Activated naive CD4-positive, alpha-beta T cell treated with anti-CD3 and anti-CD28 coated beads, Interleukin-2, amount 50 U/mL, for 16 hours (primary cell): ENCODE measurements at regions not wholly inside any gene's neighbourhood (a gene's known extent, or its start where the extent isn't known, plus 50 kb on each side); places are given as distances from the start of the nearest gene placed in this dataset.
"Not testable (repeated sequence)": the region's sequence is repeated elsewhere in the genome, so short reads cannot be mapped to it uniquely, and the experiment has no call there.

Experiments used
- DNase-seq: peaks from one replicate; pipeline ENCODE4 v3.0.0-alpha.2; 2020

DNA sequence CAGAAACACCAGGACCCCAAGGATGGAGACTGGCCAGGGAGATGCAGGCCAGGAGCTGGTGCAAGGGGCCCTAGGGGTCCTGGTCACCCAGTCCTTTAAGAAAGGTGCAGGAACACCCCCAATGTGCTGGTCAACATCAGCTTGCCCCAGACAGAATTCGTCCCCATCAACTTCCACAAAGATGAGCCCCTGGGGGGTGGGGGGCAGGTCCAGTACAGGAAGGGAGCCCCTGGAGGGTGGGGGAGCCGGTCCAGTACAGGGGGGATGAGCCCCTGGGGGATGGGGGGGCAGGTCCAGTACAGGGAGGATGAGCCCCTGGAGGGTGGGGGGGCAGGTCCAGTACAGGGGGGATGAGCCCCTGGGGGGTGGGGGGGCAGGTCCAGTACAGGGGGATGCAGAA lies 160.7 kb upstream of the SALL3 start:
- DNase-seq = no peak

DNA sequence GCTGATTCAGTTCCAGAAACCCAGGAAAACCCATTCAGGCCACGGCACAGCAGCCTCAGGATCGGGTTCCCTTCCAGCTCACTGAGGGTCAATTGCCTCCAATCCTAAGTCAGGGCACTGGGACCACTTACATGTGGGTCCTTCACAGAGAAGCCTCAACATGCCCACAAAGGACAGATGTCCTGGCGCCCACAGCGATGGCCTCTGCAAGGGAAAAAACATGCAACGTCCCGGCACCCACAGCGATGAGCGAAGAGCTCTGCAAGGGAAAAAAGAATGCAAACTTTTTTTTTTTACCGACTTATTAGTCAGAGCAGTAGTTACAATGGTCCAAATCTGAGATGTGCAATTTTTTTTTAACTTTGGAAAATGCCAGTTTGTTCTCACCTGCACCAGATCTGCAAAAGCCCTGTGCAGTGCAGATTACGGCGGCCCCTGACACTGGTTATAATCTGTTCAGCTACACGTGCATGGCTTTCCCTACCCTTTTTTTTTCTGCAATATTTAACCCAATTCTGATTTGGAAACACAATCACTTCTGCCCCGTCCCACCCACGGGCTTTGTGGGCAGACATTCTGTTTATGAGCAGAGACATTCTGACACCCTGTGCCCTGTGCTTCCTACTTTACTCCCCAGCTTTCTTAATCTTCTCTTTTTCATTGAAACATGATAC lies 159.3 kb upstream of the SALL3 start:
- no peak for DNase-seq

DNA sequence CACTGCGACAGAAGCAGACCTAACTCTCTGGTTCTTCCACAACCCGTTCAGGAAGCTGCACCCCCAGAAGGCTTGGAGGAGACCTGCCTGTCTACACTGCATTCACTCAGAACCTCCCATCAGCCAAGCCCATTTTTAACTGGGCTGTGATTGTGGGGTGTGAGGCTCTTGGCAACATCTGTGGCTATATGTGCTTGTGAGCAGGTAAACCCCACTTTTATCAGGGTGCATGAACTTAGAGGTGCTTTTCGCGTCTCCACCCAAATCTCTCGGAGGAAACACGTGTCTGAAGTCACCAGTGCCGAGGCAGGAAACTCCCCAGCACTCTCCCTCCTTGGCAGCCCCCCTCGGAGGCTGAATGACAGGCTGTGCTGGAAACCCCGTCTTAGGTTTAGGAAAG lies 158.2 kb upstream of the SALL3 start:
- no peak for DNase-seq

DNA sequence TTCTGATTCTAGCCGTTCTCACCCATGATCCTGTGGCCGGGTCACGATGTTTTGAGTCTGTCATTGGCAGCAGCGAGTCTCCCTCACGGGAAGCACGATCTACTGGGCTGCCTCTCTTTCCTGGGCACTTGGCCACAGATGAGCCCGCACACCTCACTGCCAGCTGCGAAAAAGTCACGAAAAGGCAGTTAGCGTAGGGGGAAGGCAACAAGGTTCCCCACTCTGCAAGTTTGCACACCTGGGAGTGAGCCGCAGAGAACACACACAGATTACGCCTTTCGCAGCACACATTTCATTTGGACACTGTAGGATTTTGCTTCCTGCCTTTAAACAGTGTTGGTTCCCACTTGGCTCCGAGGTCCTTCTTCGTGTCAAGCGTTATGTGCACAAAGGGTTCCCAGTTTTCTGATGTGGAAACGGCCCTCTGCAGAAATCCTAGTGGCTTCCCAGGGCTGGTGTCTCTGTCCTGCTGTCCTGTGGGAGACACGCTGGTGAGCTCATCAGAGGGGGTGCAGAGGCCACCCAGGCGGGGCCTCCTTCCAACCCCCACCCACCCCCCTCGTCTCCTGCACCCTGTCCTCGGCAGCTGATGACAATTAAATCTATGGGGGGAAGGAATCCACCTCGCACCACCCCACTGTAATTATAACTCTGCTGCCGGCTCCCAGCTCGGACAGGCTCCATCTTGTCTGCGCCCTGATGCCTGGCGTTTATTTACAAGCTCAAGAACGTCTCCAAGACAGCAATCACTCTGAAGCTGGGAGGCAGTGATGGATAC lies 157.3 kb upstream of the SALL3 start:
- DNase-seq = no peak

DNA sequence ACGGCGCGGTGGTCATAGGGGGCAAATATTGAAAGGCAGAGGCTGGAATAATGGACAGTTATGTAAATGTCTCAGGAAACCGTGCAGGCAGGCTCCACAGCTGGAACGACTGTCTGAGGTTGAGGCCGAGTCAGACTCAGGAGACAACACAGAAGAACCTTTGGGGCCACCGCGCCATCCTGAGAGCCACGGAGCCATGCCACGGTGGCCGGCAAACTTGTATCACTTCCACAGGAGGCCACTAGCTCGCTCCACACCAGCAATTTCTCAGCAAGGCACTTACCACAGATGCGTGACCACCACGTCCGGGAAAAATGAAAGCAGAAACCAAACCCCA lies 156.7 kb upstream of the SALL3 start:
- DNase-seq = no peak

DNA sequence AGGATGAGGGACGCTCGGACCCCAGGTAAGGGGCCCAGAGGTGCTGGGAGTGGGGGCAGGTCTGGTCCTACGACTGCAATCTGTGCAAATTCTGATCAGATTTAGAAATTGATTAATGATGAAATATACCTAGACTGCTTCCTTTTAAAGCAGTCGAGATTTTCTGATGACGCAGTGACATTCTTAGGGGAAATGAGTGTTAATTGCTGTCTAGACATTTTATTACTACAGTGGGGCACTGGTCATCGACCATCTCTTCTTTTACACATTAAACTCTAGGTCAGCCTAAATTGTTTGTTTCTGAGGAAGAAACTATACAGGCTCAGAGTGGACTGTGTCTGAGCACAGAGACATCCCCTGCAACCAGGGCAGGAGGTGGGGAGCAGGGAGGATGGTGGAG lies 154.4 kb upstream of the SALL3 start:
- no peak for DNase-seq

DNA sequence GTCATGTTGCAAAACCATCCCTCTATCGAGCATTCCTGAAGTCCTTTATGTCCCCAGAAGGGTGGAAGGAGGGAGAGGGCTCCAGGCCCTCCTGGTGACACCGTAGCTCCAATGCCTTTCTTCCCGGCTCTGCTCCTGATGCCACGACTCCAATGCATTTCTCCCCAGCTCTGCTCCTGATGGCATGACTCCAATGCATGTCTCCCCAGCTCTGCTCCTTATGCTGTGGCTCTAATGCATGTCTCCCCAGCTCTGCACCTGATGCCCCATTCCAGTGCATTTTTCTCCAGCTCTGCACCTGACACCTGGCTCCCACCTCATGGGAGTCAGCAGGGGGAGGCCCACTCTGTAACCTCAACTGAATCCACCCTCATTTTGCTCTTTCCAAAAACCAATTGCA lies 153.0 kb upstream of the SALL3 start:
- DNase-seq = no peak

DNA sequence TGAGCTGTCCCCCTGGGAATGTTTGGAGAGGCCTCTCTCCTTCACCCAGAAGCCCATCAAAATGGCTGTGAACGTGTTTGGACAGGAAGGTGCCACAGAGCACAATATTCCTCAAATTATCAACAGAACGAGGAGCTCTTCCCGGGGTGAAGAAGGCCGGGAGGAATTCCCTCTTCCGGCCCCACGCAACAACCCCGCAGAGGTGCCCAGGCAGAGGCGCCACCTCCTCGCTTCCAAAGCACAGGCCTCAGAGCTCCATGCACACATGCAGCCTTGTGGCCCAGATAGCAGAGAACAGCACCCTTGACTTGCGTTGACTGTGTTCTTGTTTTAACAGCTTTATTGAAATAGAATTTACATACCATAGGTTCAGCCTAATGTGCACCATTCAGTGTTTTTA lies 152.5 kb upstream of the SALL3 start:
- no peak for DNase-seq

DNA sequence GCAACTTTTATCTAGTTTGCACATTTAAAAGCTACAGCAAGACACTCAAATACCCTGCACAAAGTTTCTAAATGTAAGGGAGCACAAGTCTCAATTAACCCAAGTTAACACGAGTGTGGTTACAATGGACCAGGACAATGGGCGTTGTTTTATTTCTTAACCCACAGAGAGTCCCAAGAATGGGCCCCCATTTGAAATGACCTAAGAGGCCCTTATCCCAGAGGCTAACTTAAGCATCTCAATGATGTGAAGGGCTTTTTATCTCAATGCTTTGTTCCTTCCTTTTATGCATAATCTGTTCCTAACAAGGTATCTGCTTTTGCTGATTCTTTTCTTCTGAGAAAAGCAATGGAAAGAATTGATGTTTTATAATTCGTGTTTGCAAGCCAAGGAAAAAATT lies 151.5 kb upstream of the SALL3 start:
- no peak for DNase-seq

DNA sequence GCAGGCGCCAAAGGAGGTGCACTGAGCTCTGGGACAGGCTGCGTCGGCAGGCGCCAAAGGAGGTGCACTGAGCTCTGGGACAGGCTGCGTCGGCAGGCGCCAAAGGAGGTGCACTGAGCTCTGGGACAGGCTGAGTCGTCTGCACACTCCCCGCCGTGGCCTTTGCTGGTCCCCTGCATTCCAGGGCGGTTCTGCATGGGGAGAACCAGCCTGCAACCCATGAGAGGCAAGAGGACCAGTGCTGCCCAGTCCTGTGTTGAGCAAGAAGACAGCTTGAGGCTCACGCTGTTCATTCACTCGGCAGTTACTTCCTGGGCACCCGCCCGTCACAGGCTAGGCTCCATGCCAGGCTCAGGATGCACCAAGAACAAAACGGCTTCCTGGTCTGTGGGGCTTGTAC lies 150.6 kb upstream of the SALL3 start:
- DNase-seq = not testable (repeated sequence)

DNA sequence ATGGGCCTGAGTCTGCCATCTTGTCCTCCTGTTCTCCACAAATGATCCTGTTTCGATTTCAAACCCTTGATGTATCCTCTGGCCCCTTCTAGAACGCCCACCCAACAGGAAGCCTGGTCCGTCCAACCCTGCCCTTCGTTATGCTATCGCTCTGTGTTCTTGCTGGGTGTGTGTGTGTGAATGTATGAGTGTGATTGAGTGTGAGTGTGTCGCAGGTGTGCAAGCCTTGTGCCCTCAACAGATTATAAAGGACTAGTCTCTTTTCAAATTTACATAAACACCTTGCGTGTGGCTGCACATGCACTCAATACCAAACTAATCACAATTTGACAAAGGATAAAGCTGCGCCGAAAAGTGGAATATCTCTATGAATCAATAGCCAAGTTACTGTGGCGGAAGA lies 149.5 kb upstream of the SALL3 start:
- DNase-seq = no peak

DNA sequence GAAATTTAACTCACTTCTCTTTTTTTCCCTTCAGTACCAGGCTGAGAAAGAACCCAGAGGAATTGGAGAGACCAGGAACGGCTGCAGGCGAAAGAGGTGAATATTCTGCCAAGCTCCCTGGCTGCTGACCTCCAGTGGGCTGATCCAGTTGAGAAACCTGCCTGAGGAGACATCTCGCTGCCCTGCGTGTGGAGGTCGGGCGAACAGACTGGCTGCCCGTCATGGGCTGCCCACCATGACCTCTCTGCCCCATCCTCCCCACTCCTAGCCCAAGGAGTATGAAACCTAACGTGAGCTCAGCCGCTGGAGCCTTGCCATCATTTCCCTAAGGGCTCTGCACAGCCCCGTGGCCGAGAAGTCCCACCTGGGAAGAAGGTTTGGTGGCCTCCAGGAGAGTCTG lies 148.8 kb upstream of the SALL3 start:
- DNase-seq = no peak

DNA sequence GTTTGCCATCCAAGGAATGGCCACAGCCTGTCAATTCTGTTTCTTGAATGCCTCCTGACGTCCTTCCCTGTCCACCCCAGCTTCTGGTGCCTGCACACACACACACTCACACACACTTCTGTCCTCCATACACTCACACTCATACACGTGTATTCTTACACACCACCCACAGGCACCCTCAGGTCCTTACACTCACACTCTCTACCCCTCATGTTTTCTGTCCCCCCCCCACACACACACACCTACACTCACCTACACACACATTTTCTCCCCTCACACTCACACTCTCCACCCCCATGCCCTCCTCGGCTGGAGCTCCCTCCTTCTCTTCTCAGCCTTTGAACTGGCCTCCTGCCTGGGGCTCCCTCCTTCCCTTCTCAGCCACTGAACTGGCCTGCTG lies 148.0 kb upstream of the SALL3 start:
- DNase-seq = no peak

DNA sequence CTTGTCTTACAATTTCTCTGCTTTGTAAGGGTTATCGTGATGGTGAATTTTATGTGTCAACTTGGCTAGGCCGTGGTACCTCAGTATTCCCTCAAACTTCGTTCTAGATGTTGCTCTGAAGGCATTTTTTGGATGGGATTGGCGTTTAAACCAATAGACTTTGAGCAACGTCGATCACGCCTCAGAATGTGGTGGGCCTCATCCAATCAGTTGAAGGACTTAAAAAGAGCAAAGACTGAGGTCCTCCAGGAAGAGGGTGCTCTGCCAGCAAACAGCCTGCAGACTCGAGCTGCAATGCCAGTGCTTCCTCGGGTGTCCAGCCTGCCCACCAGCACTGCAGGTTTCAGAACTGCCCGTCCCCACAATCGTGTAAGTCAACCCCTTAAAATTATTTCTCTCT lies 145.8 kb upstream of the SALL3 start:
- no peak for DNase-seq

DNA sequence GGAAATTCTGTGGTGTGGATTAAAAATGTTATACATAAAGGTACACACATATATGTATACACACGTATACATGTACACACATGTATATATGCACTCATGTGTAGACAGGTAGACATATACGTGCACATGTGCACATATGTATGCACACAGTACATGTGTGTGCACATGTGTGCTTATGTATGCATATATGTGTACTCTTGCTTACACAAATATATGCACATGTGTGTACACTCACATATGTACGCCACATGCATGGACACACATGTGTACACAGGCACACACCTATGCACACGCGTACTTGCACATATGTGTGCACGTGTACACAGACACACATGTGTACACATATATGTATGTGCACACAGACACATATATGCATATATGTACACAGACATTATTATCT lies 142.8 kb upstream of the SALL3 start:
- DNase-seq = no peak

DNA sequence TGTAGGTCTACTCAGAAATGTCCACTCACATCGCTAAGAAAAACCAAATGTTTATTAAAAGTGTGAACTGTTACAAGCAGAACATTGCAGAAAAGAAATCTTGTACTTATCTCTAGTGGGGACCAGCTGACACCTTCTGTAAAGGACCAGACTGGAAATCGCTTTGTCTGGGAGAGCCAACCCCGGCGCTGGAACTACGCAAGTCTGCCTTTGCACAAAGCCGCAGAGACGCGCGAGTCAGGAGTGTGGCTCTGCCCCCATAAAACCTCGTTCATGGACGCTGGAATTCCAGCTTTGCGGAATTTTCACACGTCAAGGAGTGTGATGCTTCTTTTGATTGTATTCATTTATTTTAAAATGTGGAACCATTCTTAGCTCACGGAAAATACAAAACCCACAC lies 141.9 kb upstream of the SALL3 start:
- no peak for DNase-seq

DNA sequence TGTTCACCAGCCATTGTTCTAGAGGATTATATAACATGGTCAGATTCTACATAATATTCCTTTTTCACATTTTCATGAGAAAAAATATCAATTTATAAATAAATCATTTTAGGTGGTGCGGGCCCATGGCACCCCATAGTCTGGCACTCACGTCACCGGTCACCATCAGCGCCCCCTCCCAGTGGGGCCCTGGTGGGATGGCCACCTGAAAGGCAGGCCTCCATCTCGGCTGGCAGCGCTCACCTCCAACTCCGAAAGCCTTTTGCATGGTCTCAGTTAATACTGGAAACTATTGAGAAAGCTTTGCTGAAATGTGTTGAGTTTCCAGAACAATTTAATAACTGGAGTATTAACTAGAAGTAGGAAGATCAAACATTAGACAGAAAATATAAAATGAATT lies 141.4 kb upstream of the SALL3 start:
- no peak for DNase-seq

DNA sequence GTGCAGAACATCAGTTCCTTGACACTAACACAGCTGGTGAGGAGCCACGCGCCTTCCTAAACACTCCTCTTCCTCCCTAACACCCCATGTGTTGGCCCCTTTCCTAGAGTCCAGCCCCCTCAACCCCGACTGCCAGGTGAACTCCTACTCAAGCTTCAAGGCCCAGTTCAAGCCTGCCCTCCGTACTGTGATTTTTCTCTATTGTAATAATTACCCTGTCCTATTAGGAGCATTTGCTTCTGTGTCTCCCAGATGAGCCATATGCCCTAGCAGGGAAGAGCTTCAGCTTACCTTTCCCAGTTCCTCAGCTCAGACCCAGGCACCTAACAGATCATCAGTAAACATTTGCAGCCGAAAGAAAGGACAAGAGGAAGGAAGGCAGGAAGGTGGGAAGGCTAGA lies 130.6 kb upstream of the SALL3 start:
- no peak for DNase-seq

DNA sequence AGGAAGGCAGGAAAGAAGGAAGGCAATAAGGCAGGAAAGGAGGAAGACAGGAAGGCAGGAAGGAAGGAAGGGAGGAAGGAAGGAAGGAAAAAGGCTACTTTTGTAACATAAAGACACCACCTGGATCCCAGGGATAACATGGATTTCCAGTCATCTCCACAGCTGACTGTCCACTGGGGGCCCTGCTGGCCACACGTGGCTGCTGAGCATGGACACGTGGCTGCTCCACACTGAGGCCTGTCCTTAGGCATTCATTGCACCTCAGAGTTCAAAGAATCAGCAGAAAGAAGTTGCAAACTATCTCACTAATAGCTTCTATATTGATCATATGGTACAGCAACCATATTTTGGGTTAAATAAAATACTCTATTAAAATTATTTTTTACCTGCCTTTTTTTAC lies 130.2 kb upstream of the SALL3 start:
- DNase-seq = no peak

DNA sequence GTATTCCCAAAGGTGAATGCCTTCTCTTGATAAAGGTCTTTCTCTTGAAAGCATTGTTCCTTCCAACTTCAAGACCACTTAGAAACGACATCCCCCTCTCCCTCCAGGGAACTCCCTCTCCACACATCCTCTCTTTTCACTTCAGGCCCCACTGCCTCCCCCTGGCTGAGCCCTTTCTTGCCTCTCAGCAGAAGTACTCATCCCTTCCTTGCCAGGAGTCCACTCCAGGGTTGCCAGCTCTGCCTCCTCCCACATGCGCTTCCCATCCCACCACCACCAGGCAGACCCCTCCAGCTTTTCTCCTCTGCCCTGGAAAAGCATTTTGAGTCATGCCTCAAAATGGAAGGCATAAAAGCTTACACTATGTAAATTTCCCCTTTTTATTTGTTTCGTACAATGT lies 126.3 kb upstream of the SALL3 start:
- DNase-seq = no peak

DNA sequence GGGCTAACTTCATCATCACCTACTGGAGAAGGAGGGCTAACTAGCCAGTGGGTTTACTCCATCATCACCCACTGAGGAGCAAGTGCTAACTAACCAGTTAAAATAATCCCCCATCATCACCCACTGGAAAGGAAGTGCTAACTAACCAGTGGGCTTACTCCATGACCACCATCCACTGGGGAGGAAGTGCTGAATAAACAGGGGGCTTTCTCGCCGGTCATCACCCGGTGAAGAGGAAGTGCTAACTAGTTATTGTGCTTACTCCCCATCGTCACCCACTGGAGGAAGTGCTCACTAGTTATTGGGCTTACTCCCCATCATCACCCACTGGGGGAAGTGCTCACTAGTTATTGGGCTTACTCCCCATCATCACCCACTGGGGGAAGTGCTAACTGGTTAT lies 124.4 kb upstream of the SALL3 start:
- no peak for DNase-seq

DNA sequence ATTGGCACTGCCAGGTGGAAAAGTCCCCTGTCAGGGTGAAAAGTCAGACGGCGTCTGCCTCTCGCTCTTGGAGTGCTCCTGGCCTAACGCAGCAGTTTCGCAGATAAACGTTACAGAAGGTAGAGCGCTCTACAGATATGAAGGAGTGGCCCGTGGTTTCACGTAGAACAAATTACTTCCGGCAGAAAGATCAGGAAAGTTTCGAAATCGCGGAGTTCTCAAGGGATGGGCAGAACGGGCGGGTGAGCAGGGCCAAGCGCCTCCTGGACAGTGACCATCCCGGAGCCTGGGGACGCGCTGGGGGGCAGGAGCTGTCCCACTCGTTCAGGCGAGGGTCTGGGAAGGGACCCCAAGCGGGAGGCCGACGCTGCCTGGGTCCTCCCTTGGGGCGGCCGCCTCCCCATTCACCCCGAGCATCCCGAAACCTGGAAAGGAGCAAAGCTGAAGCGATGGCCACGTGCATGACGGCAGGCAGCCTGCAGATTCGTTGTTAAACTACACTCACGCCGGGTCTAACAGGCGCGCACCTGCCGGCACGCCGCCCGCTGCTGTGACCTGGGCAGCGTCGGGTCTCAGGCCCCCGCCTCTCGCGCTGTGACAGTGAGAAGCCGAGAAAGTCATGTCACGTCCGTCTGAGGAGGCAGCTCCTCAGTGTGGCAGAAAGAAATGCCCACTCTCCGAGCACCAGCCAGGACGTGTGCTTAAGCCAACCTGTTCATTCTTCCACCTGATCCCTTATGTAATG lies 122.9 kb upstream of the SALL3 start:
- no peak for DNase-seq

DNA sequence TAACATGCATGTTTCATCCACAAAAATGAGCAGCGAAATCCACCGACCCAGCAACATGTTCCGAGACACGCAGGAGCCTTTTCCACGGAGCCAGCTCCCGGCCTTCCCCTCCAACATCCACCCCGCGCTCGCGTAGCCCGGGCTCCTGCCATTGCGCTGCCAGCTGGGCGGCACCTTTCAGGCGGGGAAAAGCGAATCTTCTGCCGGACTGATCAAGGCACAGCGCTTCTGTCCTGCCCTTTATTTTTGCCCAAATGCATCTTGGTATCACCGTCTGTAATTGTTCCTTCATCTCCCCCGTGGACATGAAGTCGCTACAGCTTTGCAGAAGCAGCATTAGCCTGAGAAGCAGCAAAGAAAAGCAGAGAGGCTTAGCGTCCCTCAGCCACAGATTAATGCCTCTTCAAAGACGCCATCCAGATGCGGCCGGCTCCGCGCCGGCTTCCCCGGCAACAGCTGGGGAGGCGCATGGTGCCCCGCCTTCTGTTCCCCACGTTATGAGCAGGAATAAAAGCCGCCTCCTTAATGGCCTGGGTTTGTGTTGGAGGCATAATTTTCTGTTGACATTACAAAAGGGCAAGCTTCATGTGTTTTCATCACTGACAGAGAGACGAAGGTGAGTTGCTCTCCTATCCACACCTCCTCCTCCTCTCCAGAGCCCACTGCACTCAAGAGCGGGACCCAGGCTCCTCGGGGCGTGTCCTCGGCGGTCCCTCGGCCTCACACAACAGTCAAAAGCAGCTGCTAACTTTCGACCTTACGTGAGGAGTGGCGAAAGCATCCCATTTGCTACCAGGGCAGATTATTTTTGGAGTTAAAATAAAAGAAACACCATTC lies 122.1 kb upstream of the SALL3 start:
- DNase-seq = no peak

DNA sequence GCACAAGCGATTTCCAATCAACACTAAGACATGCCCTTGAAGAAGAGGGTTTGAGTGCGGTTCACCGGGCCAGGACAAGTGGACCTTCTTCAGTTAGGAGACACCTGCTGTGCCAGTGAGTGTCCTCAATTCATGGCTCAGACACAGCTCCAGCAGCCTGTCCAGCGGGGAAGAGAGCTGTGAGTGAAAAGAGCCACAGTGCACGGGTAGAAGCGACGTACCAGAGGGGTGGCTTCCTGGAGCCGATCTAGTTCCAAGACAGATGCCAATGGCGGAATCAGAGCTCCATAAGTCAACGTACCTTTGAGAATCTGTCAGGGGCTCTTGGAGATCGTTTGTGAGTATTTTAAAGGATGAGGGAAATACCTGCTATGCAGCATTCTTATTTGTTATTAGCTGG lies 119.9 kb upstream of the SALL3 start:
- no peak for DNase-seq
